RWPE2 (cell line): ENCODE measurements at regions not wholly inside any gene's neighbourhood (a gene's known extent, or its start where the extent isn't known, plus 50 kb on each side); places are given as distances from the start of the nearest gene placed in this dataset.
"Not testable (repeated sequence)": the region's sequence is repeated elsewhere in the genome, so short reads cannot be mapped to it uniquely, and the experiment has no call there.

ENCODE experiments used
- ATAC-seq: fragments of 200-7000 bp; cut with Tn5 transposase; 3 replicates; pipeline ENCODE4 v1.9.1; 2021; ENCODE audit warnings: low read depth
- DNase-seq: peaks from one replicate; pipeline ENCODE4 v3.0.0-alpha.2; 2020; ENCODE audit warnings: low spot score
- H3K27ac ChIP-seq: fragments of 450-650 bp; 2 replicates; pipeline ENCODE4 v1.5.1; 2017; ENCODE audit warnings: mild to moderate bottlenecking; ENCODE audit not compliant: poor library complexity, severe bottlenecking
- H3K27me3 ChIP-seq: fragments of 250-450 bp; sonication (Bioruptor Pico); 2 replicates; pipeline ENCODE4 v1.5.1; 2021; ENCODE audit warnings: mild to moderate bottlenecking, moderate library complexity; ENCODE audit not compliant: insufficient read depth, poor library complexity, severe bottlenecking
- H3K36me3 ChIP-seq: fragments of 250-450 bp; sonication (Bioruptor Pico); 2 replicates; pipeline ENCODE4 v1.5.1; 2020; ENCODE audit warnings: low read depth, mild to moderate bottlenecking, moderate library complexity
- H3K4me1 ChIP-seq: fragments of 250-450 bp; sonication (Bioruptor Pico); 2 replicates; pipeline ENCODE4 v1.5.1; 2021; ENCODE audit warnings: mild to moderate bottlenecking, moderate library complexity; ENCODE audit not compliant: insufficient read depth, poor library complexity, severe bottlenecking
- H3K4me3 ChIP-seq: fragments of 250-450 bp; sonication (Bioruptor Pico); 2 replicates; pipeline ENCODE4 v1.5.1; 2021; ENCODE audit warnings: mild to moderate bottlenecking, moderate library complexity; ENCODE audit not compliant: severe bottlenecking
- H3K9me3 ChIP-seq: fragments of 250-450 bp; sonication (Bioruptor Pico); 2 replicates; pipeline ENCODE4 v1.5.1; 2021; ENCODE audit warnings: mild to moderate bottlenecking, moderate library complexity; ENCODE audit not compliant: severe bottlenecking
- CTCF ChIP-seq: fragments of 450-650 bp; IDR thresholded peaks from one replicate; pipeline ENCODE4 v1.5.1; 2017; ENCODE audit warnings: mild to moderate bottlenecking, moderate library complexity; ENCODE audit not compliant: poor library complexity, severe bottlenecking

GRCh38 chr17:22095414-22095813, 403.1 kb downstream of the KCNJ18 start:
- DNase-seq, H3K4me3 ChIP-seq, H3K36me3 ChIP-seq, H3K4me1 ChIP-seq, H3K27me3 ChIP-seq, ATAC-seq, H3K27ac ChIP-seq, H3K9me3 ChIP-seq: not testable (repeated sequence)

GRCh38 chr17:22099633-22100032, 407.3 kb downstream of the KCNJ18 start:
- not testable (repeated sequence) for H3K9me3 ChIP-seq, DNase-seq, H3K27me3 ChIP-seq, H3K36me3 ChIP-seq, H3K4me3 ChIP-seq, H3K27ac ChIP-seq, H3K4me1 ChIP-seq, ATAC-seq

GRCh38 chr17:22102177-22102576, 409.9 kb downstream of the KCNJ18 start:
- ATAC-seq, result no peak
- TF ChIP-seq CTCF, result no peak
- Histone ChIP-seq H3K4me3 (no peak overlapping the region), H3K27me3 (no peaks in the 10 kb centered on the region), H3K4me1 (no peaks in the 10 kb centered on the region), H3K27ac (no peak overlapping the region), H3K36me3 (no peaks in the 10 kb centered on the region), H3K9me3 (no peaks in the 10 kb centered on the region)
- no peak for DNase-seq

GRCh38 chr17:22116720-22117119, 424.4 kb downstream of the KCNJ18 start:
- H3K4me1 ChIP-seq, H3K27ac ChIP-seq, H3K27me3 ChIP-seq, H3K36me3 ChIP-seq, ATAC-seq, H3K4me3 ChIP-seq, DNase-seq, H3K9me3 ChIP-seq: not testable (repeated sequence)

- H3K36me3 ChIP-seq, H3K9me3 ChIP-seq, H3K4me3 ChIP-seq, H3K27ac ChIP-seq, DNase-seq, H3K4me1 ChIP-seq, H3K27me3 ChIP-seq, ATAC-seq: not testable (repeated sequence)
Measured at GRCh38 chr17:22117401-22117800, 425.1 kb downstream of the KCNJ18 start.

GRCh38 chr17:22119016-22119415, 426.7 kb downstream of the KCNJ18 start:
- not testable (repeated sequence) for H3K9me3 ChIP-seq, DNase-seq, H3K27ac ChIP-seq, H3K4me3 ChIP-seq, H3K4me1 ChIP-seq, ATAC-seq, H3K27me3 ChIP-seq, H3K36me3 ChIP-seq

- ATAC-seq, result 0 out of 3 replicates have a peak, but pooled peaks have one; percentile 35
- H3K27ac ChIP-seq, H3K4me1 ChIP-seq, H3K9me3 ChIP-seq, DNase-seq, H3K4me3 ChIP-seq, H3K36me3 ChIP-seq, H3K27me3 ChIP-seq: not testable (repeated sequence)
Measured at GRCh38 chr17:22119751-22120150, 427.4 kb downstream of the KCNJ18 start.

GRCh38 chr17:22123536-22124281, 431.4 kb downstream of the KCNJ18 start:
- Histone ChIP-seq H3K9me3 (no peaks in the 10 kb centered on the region), H3K4me1 (no peaks in the 10 kb centered on the region), H3K27ac (no peak overlapping the region), H3K36me3 (no peaks in the 10 kb centered on the region), H3K4me3 (no peak overlapping the region), H3K27me3 (peaks cover 7% of the 10 kb centered on the region)
- TF ChIP-seq CTCF, result no peak
- 0 out of 3 replicates have a peak, but pooled peaks have one; percentile 14 for ATAC-seq
- DNase-seq, result no peak
